Panc1 (cell line): ENCODE measurements at regions not wholly inside any gene's neighbourhood (a gene's known extent, or its start where the extent isn't known, plus 50 kb on each side); places are given as distances from the start of the nearest gene placed in this dataset.

ENCODE experiments used
- CTCF ChIP-seq: fragments of 450-650 bp; IDR thresholded peaks from 2 replicates; pipeline ENCODE4 v1.5.1; 2017; ENCODE audit warnings: mild to moderate bottlenecking
- POLR2AphosphoS5 ChIP-seq: IDR thresholded peaks from 2 replicates; pipeline ENCODE4 v1.6.1; 2012; ENCODE audit warnings: mild to moderate bottlenecking, low read depth, low read length, moderate library complexity
- REST ChIP-seq, 2 experiments: IDR thresholded peaks; 2 replicates each; pipeline ENCODE4 v1.6.1; 2011 to 2012; ENCODE audit warnings: low read depth in 2 of 2, control low read depth in 1 of 2, low read length in 1 of 2, mild to moderate bottlenecking in 1 of 2, moderate library complexity in 1 of 2; ENCODE audit not compliant: insufficient read depth in 1 of 2
- SIN3A ChIP-seq: IDR thresholded peaks from 2 replicates; pipeline ENCODE4 v1.6.1; 2012; ENCODE audit warnings: low read depth, mild to moderate bottlenecking, low read length, moderate library complexity, borderline replicate concordance; ENCODE audit not compliant: insufficient read depth
- TCF7L2 ChIP-seq: IDR thresholded peaks from 2 replicates; pipeline ENCODE4 v1.6.1; 2011; ENCODE audit warnings: mild to moderate bottlenecking, low read depth, low read length, inconsistent platforms

DNA sequence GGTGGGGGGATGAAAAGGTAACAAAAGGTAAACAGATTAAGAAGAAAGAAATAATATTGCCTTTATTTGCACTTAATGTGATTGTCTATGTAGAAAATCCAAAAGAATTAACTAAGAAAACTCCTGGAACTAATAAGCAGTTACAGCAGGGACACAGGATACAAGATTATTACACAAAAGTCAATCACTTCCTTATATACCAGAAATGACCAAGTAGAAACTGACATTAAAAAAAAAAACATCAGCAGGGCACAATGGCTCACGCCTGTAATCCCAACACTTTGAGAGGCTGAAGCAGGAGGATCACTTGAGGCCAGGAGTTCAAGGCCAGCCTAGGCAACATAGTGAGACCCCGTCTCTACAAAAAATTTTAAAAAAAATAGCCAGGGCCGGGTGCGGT, 123.2 kb upstream of the RIPOR2 start:
- TF ChIP-seq CTCF (no peak), SIN3A (no peak), POLR2AphosphoS5 (no peak), REST (IDR thresholded peaks at IDR 0.05; ENCODE audit: insufficient read depth in 1 of 2, low read depth in 2 of 2, low read length in 1 of 2) (no peak), TCF7L2 (no peak)
